GM21390 (cell line): ENCODE measurements at regions not wholly inside any gene's neighbourhood (a gene's known extent, or its start where the extent isn't known, plus 50 kb on each side); places are given as distances from the start of the nearest gene placed in this dataset.

Experiments used
- ATAC-seq: cut with Tn5 transposase; IDR thresholded peaks from one replicate; pipeline ENCODE4 v1.9.1; 2021; ENCODE audit not compliant: unreplicated experiment

- no peak for ATAC-seq
These were observed 77.7 kb upstream of the JUN start for GRCh38 chr1:58861506-58861905.

GRCh38 chr1:58862728-58863385, 79.0 kb upstream of the JUN start:
- ATAC-seq = no peak

- ATAC-seq = no peak
These were observed 80.8 kb upstream of the JUN start for GRCh38 chr1:58864654-58865053.

GRCh38 chr1:58866578-58866977, 82.7 kb upstream of the JUN start:
- ATAC-seq = no peak

- no peak for ATAC-seq
These were observed 85.9 kb upstream of the JUN start for GRCh38 chr1:58869638-58870297.

- no peak for ATAC-seq
These were observed 86.4 kb upstream of the JUN start for GRCh38 chr1:58870298-58870676.

GRCh38 chr1:58874342-58874741, 90.5 kb upstream of the JUN start:
- ATAC-seq = no peak

GRCh38 chr1:58874757-58875755, 91.2 kb upstream of the JUN start:
- no peak for ATAC-seq

GRCh38 chr1:58879464-58879863, 95.6 kb upstream of the JUN start:
- no peak for ATAC-seq

GRCh38 chr1:58880592-58880991, 96.7 kb upstream of the JUN start:
- ATAC-seq = no peak

GRCh38 chr1:58881471-58881994, 97.7 kb upstream of the JUN start:
- ATAC-seq = no peak

GRCh38 chr1:58882322-58882948, 98.6 kb upstream of the JUN start:
- ATAC-seq = no peak

GRCh38 chr1:58883037-58883887, 99.4 kb upstream of the JUN start:
- peak; percentile 30 for ATAC-seq

GRCh38 chr1:58883888-58884482, 100.1 kb upstream of the JUN start:
- ATAC-seq = peak; percentile 68

- ATAC-seq = no peak
These were observed 101.1 kb upstream of the JUN start for GRCh38 chr1:58884706-58885661.

- no peak for ATAC-seq
These were observed 102.2 kb upstream of the JUN start for GRCh38 chr1:58885998-58886397.

- no peak for ATAC-seq
These were observed 102.8 kb upstream of the JUN start for GRCh38 chr1:58886611-58887010.

GRCh38 chr1:58887059-58887458, 103.2 kb upstream of the JUN start:
- ATAC-seq = no peak

GRCh38 chr1:58888833-58889232, 105.0 kb upstream of the JUN start:
- ATAC-seq = no peak
